IMR-90 (cell line): ENCODE measurements at regions not wholly inside any gene's neighbourhood (a gene's known extent, or its start where the extent isn't known, plus 50 kb on each side); places are given as distances from the start of the nearest gene placed in this dataset.

Source experiments
- ATAC-seq: fragments of 200-7000 bp; cut with Tn5 transposase; 2 replicates; pipeline ENCODE4 v1.9.1; 2020; ENCODE audit warnings: low read depth, mild to moderate bottlenecking, moderate library complexity
- BruUV-seq: library from RNA; stranded (reverse); fragments of 400-500 nt; replicated peaks from 2 replicates; lab custom pipeline; 2021; lab: Mats Ljungman, UMichigan
- CTCF ChIA-PET: fragments of 300-600 bp; formaldehyde crosslinking; extraction: SDS; loops from one replicate; lab custom pipeline; 2021; ENCODE audit warnings: antibody characterized with exemption; lab: Yijun Ruan, JAX
- POLR2A ChIA-PET: fragments of 300-600 bp; sonication (Branson Sonifier 250); formaldehyde crosslinking; loops from one replicate; lab custom pipeline; 2022; ENCODE audit warnings: antibody characterized with exemption; ENCODE audit not compliant: unreplicated experiment; lab: Charles Lee
- DNase-seq: peaks from one replicate; pipeline ENCODE4 v3.0.0; 2013
- H2AFZ ChIP-seq: replicated peaks from 2 replicates; pipeline ENCODE3; 2013; ENCODE audit warnings: low read length, mild to moderate bottlenecking; ENCODE audit not compliant: poor library complexity
- H2AK5ac ChIP-seq: 2 replicates; pipeline ENCODE4 v1.6.1; 2013; ENCODE audit warnings: low read depth, low read length, inconsistent platforms
- H2AK9ac ChIP-seq: replicated peaks from 2 replicates; pipeline ENCODE3; 2013; ENCODE audit warnings: mild to moderate bottlenecking, low read depth, low read length, moderate library complexity; ENCODE audit not compliant: poor library complexity
- H2BK120ac ChIP-seq: 2 replicates; pipeline ENCODE4 v1.6.1; 2013; ENCODE audit warnings: low read depth, low read length, inconsistent platforms
- H2BK15ac ChIP-seq: 3 replicates; pipeline ENCODE4 v1.6.1; 2013; ENCODE audit warnings: low read depth, low read length, inconsistent platforms
- H2BK20ac ChIP-seq: 2 replicates; pipeline ENCODE4 v1.6.1; 2013; ENCODE audit warnings: low read depth, mild to moderate bottlenecking, inconsistent platforms, low read length, moderate library complexity
- H2BK5ac ChIP-seq: 2 replicates; pipeline ENCODE4 v1.6.1; 2013; ENCODE audit warnings: mild to moderate bottlenecking, low read depth, low read length, inconsistent platforms; ENCODE audit not compliant: poor library complexity, severe bottlenecking
- H3K14ac ChIP-seq: replicated peaks from 2 replicates; pipeline ENCODE4 v1.6.1; 2013; ENCODE audit warnings: low read depth, low read length, inconsistent platforms
- H3K18ac ChIP-seq: 2 replicates; pipeline ENCODE4 v1.6.1; 2013; ENCODE audit warnings: low read depth, low read length, control low read depth
- H3K23ac ChIP-seq: 2 replicates; pipeline ENCODE4 v1.6.1; 2013; ENCODE audit warnings: low read depth, low read length, inconsistent platforms
- H3K27ac ChIP-seq: 2 replicates; pipeline ENCODE4 v1.5.1; 2013; ENCODE audit warnings: mild to moderate bottlenecking, control low read depth, low read length; ENCODE audit not compliant: insufficient read depth
- H3K27me3 ChIP-seq: 2 replicates; pipeline ENCODE4 v1.6.1; 2013; ENCODE audit warnings: low read length; ENCODE audit not compliant: control insufficient read depth, insufficient read depth
- H3K36me3 ChIP-seq: 2 replicates; pipeline ENCODE4 v1.6.1; 2013; ENCODE audit warnings: low read length, mixed read lengths; ENCODE audit not compliant: control insufficient read depth, insufficient read depth
- H3K4ac ChIP-seq: 2 replicates; pipeline ENCODE4 v1.6.1; 2013; ENCODE audit warnings: low read depth, low read length, inconsistent platforms
- H3K4me1 ChIP-seq: 2 replicates; pipeline ENCODE4 v1.6.1; 2013; ENCODE audit warnings: low read length, mixed read lengths; ENCODE audit not compliant: control insufficient read depth, insufficient read depth
- H3K4me2 ChIP-seq: 2 replicates; pipeline ENCODE4 v1.6.1; 2013; ENCODE audit warnings: low read depth, mild to moderate bottlenecking, control low read depth, low read length, moderate library complexity
- H3K4me3 ChIP-seq: 2 replicates; pipeline ENCODE4 v1.5.1; 2013; ENCODE audit warnings: low read depth, mild to moderate bottlenecking, control low read depth, low read length, moderate library complexity; ENCODE audit not compliant: insufficient read depth
- H3K56ac ChIP-seq: 2 replicates; pipeline ENCODE4 v1.6.1; 2013; ENCODE audit warnings: low read length, inconsistent platforms; ENCODE audit not compliant: insufficient read depth; ENCODE audit errors: extremely low read depth
- H3K79me1 ChIP-seq, 2 experiments: 2 replicates each; pipeline ENCODE4 v1.6.1; 2013; ENCODE audit warnings: low read length in 2 of 2, inconsistent platforms in 1 of 2, low read depth in 1 of 2
- H3K9ac ChIP-seq: 2 replicates; pipeline ENCODE4 v1.6.1; 2013; ENCODE audit warnings: low read depth, low read length, control low read depth
- H3K9me1 ChIP-seq: 2 replicates; pipeline ENCODE4 v1.6.1; 2013; ENCODE audit warnings: low read length, inconsistent platforms; ENCODE audit not compliant: insufficient read depth
- H3K9me3 ChIP-seq: 2 replicates; pipeline ENCODE4 v1.6.1; 2013; ENCODE audit warnings: low read length; ENCODE audit not compliant: control insufficient read depth, insufficient read depth
- H4K20me1 ChIP-seq: 2 replicates; pipeline ENCODE4 v1.6.1; 2013; ENCODE audit warnings: low read length, inconsistent platforms; ENCODE audit not compliant: insufficient read depth
- H4K5ac ChIP-seq: 2 replicates; pipeline ENCODE4 v1.6.1; 2013; ENCODE audit warnings: mild to moderate bottlenecking, low read depth, low read length, control low read depth
- H4K8ac ChIP-seq, 2 experiments: 2 replicates each; pipeline ENCODE4 v1.6.1; 2013; ENCODE audit warnings: low read depth in 2 of 2, low read length in 2 of 2, control low read depth in 1 of 2, inconsistent platforms in 1 of 2
- H4K91ac ChIP-seq: 2 replicates; pipeline ENCODE4 v1.6.1; 2013; ENCODE audit warnings: low read depth, low read length, inconsistent platforms; ENCODE audit not compliant: insufficient read depth
- BHLHE40 ChIP-seq: fragments of 150-350 bp; IDR thresholded peaks from 2 replicates; pipeline ENCODE4 v1.6.1; 2016; ENCODE audit warnings: mild to moderate bottlenecking, low read depth, low read length
- CEBPB ChIP-seq: IDR thresholded peaks from 2 replicates; pipeline ENCODE4 v1.6.1; 2012; ENCODE audit warnings: low read depth, low read length, improper control_type of control experiment
- CHD1 ChIP-seq: IDR thresholded peaks from 2 replicates; pipeline ENCODE4 v1.6.1; 2012; ENCODE audit warnings: low read depth, low read length, improper control_type of control experiment
- CTCF ChIP-seq: conservative IDR thresholded peaks from 2 replicates; pipeline ENCODE4 v1.5.1; 2012; ENCODE audit warnings: mild to moderate bottlenecking, low read depth, low read length, improper control_type of control experiment
- ELK1 ChIP-seq: fragments of 150-350 bp; IDR thresholded peaks from 2 replicates; pipeline ENCODE4 v1.6.1; 2016; ENCODE audit warnings: low read depth, mild to moderate bottlenecking, low read length, moderate library complexity, borderline replicate concordance
- FOS ChIP-seq: fragments of 150-350 bp; IDR thresholded peaks from 2 replicates; pipeline ENCODE4 v1.6.1; 2016; ENCODE audit warnings: low read depth, low read length
- MAFK ChIP-seq: IDR thresholded peaks from 2 replicates; pipeline ENCODE4 v1.6.1; 2012; ENCODE audit warnings: low read depth, low read length, improper control_type of control experiment
- MAZ ChIP-seq: IDR thresholded peaks from 2 replicates; pipeline ENCODE4 v1.6.1; 2012; ENCODE audit warnings: low read depth, mild to moderate bottlenecking, low read length, improper control_type of control experiment, moderate library complexity, borderline replicate concordance
- MXI1 ChIP-seq: IDR thresholded peaks from 2 replicates; pipeline ENCODE4 v1.6.1; 2012; ENCODE audit warnings: low read depth, mild to moderate bottlenecking, low read length, moderate library complexity, borderline replicate concordance
- NFE2L2 ChIP-seq: fragments of 150-350 bp; IDR thresholded peaks from 2 replicates; pipeline ENCODE4 v1.6.1; 2016; ENCODE audit warnings: low read depth, mild to moderate bottlenecking, low read length
- POLR2A ChIP-seq: IDR thresholded peaks from 2 replicates; pipeline ENCODE4 v1.6.1; 2012; ENCODE audit warnings: mild to moderate bottlenecking, low read depth, low read length
- RAD21 ChIP-seq: IDR thresholded peaks from 2 replicates; pipeline ENCODE4 v1.6.1; 2012; ENCODE audit warnings: low read length, improper control_type of control experiment
- RCOR1 ChIP-seq: IDR thresholded peaks from 2 replicates; pipeline ENCODE4 v1.6.1; 2012; ENCODE audit warnings: mild to moderate bottlenecking, low read length, improper control_type of control experiment; ENCODE audit not compliant: insufficient replicate concordance
- RFX5 ChIP-seq: IDR thresholded peaks from 2 replicates; pipeline ENCODE4 v1.8.0; 2012; ENCODE audit warnings: low read depth, mild to moderate bottlenecking, low read length, moderate library complexity
- SMC3 ChIP-seq: fragments of 150-350 bp; IDR thresholded peaks from 2 replicates; pipeline ENCODE4 v1.6.1; 2016; ENCODE audit warnings: low read depth, mild to moderate bottlenecking, antibody characterized with exemption, low read length, moderate library complexity
- USF2 ChIP-seq: fragments of 150-350 bp; IDR thresholded peaks from 2 replicates; pipeline ENCODE4 v1.6.1; 2017; ENCODE audit warnings: mild to moderate bottlenecking, antibody characterized with exemption, low read length, low read depth
- WGBS, 2 experiments: methylation state at CpG; one replicate each; pipeline versions ENCODE4 v1.1.5 to v1.1.7; 2013; ENCODE audit warnings: missing lambda C conversion rate in 2 of 2; ENCODE audit not compliant: insufficient read length in 1 of 2; ENCODE audit errors: extremely low coverage in 2 of 2; 5-methylcytosine and 5-hydroxymethylcytosine counted together
- dilution Hi-C: fragments of 300-500 bp; cut with HindIII; formaldehyde crosslinking; loops from one replicate; pipeline ENCODE4 v1.14.3; 2018; ENCODE audit warnings: low sequenced_read_pairs; ENCODE audit not compliant: unreplicated experiment
- in situ Hi-C: fragments of 300-500 bp; cut with MboI; formaldehyde crosslinking; loops from 3 replicates; pipeline ENCODE4 v1.14.3; 2019; ENCODE audit warnings: low sequenced_read_pairs, inconsistent platforms, mixed read lengths
- intact Hi-C: fragments of 100-400 bp; cut with micrococcal nuclease; formaldehyde crosslinking; loops from 2 replicates; pipeline ENCODE4 v1.10.0; 2022

- Histone ChIP-seq H4K5ac (no peak overlapping the region; the same call in 1 of the 2 replicates), H3K18ac (peak overlapping the region; percentile 39; the same call in 1 of the 2 replicates), H2BK20ac (peak overlapping the region; percentile 1; the same call in 1 of the 2 replicates), H2AK5ac (peak overlapping the region; percentile 60; the same call in 1 of the 2 replicates), H2BK120ac (no peak overlapping the region), H3K36me3 (no peaks in the 10 kb centered on the region), H3K9me1 (no peaks in the 10 kb centered on the region), H4K20me1 (no peaks in the 10 kb centered on the region), H3K4me2 (no peak overlapping the region), H3K9me3 (peaks cover 3% of the 10 kb centered on the region), H3K23ac (0 out of 2 replicates have a peak overlapping the region, but pooled peaks have one; percentile 62), H3K79me1 (no peaks in the 10 kb centered on the region), H2AFZ (no peak overlapping the region), H3K4ac (no peak overlapping the region), H3K14ac (no peak overlapping the region), H2AK9ac (no peak overlapping the region), H3K27ac (no peak overlapping the region), H4K91ac (no peak overlapping the region), H2BK5ac (peak overlapping the region; percentile 48), H3K4me3 (no peak overlapping the region), H3K9ac (no peak overlapping the region), H4K8ac (no peak overlapping the region), H2BK15ac (no peak overlapping the region), H3K4me1 (peaks cover 7% of the 10 kb centered on the region), H3K27me3 (no peaks in the 10 kb centered on the region), H3K56ac (no peak overlapping the region)
- POLR2A ChIA-PET = no interaction called here
- CTCF ChIA-PET = no interaction called here
- no TSS peak for BruUV-seq
- no peak for TF ChIP-seq NFE2L2
- TF ChIP-seq USF2 = no peak
- TF ChIP-seq POLR2A = no peak
- TF ChIP-seq RAD21 = no peak
- TF ChIP-seq CTCF = no peak
- TF ChIP-seq SMC3 = no peak
- no peak for TF ChIP-seq MXI1
- no peak for TF ChIP-seq CEBPB
- TF ChIP-seq ELK1 = no peak
- TF ChIP-seq BHLHE40 = no peak
- no peak for TF ChIP-seq FOS
- TF ChIP-seq MAZ = no peak
- no peak for TF ChIP-seq MAFK
- TF ChIP-seq RFX5 = no peak
- TF ChIP-seq RCOR1 = no peak
- no peak for TF ChIP-seq CHD1
- DNase-seq (no peak), ATAC-seq (no peak)
- in situ Hi-C loops = no loop called here
- intact Hi-C loops = no loop called here
- dilution Hi-C loops = no loop called here
- no CpG with 5 or more reads among the region's 2 CpGs for WGBS, 2 experiments
Observed at GRCh38 chr2:237243487-237243886, 157.8 kb downstream of the COPS8 start.
